ENCODE measurements at regions not wholly inside any gene's neighbourhood (a gene's known extent, or its start where the extent isn't known, plus 50 kb on each side); places are given as distances from the start of the nearest gene placed in this dataset.

GRCh38 chr20:52247548-52247947 lies 56.0 kb upstream of the ZFP64 start:
- no peak for TF ChIP-seq POLR2AphosphoS5 (IDR thresholded peaks at IDR 0.05; ENCODE audit: borderline replicate concordance, low read depth, low read length)
- no peak for TF ChIP-seq EZH2 (IDR thresholded peaks at IDR 0.05)
- TF ChIP-seq FOXP2 (optimal IDR thresholded peaks at IDR 0.05; ENCODE audit: control extremely low read depth, extremely low read length, insufficient read depth), result no peak

All from SK-N-MC (cell line).